ENCODE measurements at regions not wholly inside any gene's neighbourhood (a gene's known extent, or its start where the extent isn't known, plus 50 kb on each side); places are given as distances from the start of the nearest gene placed in this dataset.

GRCh38 chr2:150885236-150885635, 376.4 kb downstream of the RBM43 start:
- DNase-seq = no peak

- no peak for DNase-seq
These were observed 378.1 kb downstream of the RBM43 start for GRCh38 chr2:150883613-150883895.

GRCh38 chr2:150882751-150883612, 378.7 kb downstream of the RBM43 start:
- DNase-seq = no peak

GRCh38 chr2:150880986-150881385, 380.7 kb downstream of the RBM43 start:
- no peak for DNase-seq

GRCh38 chr2:150878356-150878755, 383.3 kb downstream of the RBM43 start:
- DNase-seq = no peak

- DNase-seq = no peak
These were observed 385.3 kb downstream of the RBM43 start for GRCh38 chr2:150876251-150876950.

GRCh38 chr2:150873396-150873772, 385.9 kb upstream of the RND3 start:
- DNase-seq = no peak

- peak; percentile 54 for DNase-seq
These were observed 385.4 kb upstream of the RND3 start for GRCh38 chr2:150872756-150873395.

GRCh38 chr2:150866431-150866830, 379.0 kb upstream of the RND3 start:
- no peak for DNase-seq

- DNase-seq = no peak
These were observed 376.2 kb upstream of the RND3 start for GRCh38 chr2:150863691-150864090.

- no peak for DNase-seq
These were observed 372.8 kb upstream of the RND3 start for GRCh38 chr2:150860301-150860700.

GRCh38 chr2:150859877-150860276, 372.4 kb upstream of the RND3 start:
- no peak for DNase-seq

- DNase-seq = no peak
These were observed 371.7 kb upstream of the RND3 start for GRCh38 chr2:150859162-150859561.

GRCh38 chr2:150858382-150858781, 370.9 kb upstream of the RND3 start:
- no peak for DNase-seq

GRCh38 chr2:150856596-150857281, 369.3 kb upstream of the RND3 start:
- DNase-seq = no peak

- DNase-seq = no peak
These were observed 365.8 kb upstream of the RND3 start for GRCh38 chr2:150853263-150853662.

- DNase-seq = no peak
These were observed 363.2 kb upstream of the RND3 start for GRCh38 chr2:150850641-150851040.

- DNase-seq = no peak
These were observed 360.1 kb upstream of the RND3 start for GRCh38 chr2:150847578-150847977.

- DNase-seq = no peak
These were observed 359.2 kb upstream of the RND3 start for GRCh38 chr2:150846691-150847090.

GRCh38 chr2:150832686-150833085, 345.2 kb upstream of the RND3 start:
- no peak for DNase-seq

GRCh38 chr2:150824118-150824517, 336.7 kb upstream of the RND3 start:
- no peak for DNase-seq

GRCh38 chr2:150817422-150817821, 330.0 kb upstream of the RND3 start:
- DNase-seq = no peak

GRCh38 chr2:150812664-150813367, 325.3 kb upstream of the RND3 start:
- no peak for DNase-seq
